ENCODE measurements at regions not wholly inside any gene's neighbourhood (a gene's known extent, or its start where the extent isn't known, plus 50 kb on each side); places are given as distances from the start of the nearest gene placed in this dataset.

DNA sequence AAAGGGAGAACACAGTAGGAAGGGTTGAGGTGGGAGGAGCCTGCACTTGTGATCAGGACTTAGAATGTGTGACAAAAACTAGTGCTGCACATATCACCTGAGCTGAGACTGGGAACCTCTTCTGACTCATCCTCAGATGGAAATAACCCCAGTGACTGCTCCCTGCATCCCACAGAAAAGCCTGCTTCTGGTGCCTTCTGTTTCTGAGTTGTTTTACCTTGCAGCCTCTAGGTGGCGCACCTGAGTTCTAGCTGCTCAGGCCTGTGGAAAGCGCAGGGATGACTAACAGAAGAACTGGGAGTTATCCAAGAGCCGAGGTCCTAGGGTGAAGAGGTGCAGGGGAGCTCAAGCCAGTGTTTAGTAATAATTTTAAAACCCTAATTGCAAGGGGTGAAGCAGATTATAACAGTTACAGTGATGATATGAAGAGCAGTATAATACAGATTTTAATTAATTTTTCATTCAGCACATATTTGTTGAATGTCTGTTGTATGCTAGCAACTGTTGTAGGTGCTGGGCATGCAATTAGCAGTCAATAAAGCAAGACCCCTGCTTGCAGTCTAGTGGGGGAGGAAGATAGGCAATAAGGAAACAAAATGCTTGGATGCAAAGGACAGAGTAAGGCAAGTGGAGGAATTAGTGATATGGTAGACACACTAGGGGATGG lies 302.5 kb downstream of the DHX35 start:
- Histone ChIP-seq H3K9ac (ENCODE audit: low read length) (no peak overlapping the region), H3F3A (ENCODE audit: insufficient read depth, low read length) (no peaks in the 10 kb centered on the region), H2AFZ (ENCODE audit: low read length) (no peak overlapping the region), H3K4me1 (ENCODE audit: insufficient read depth, low read length, severe bottlenecking) (no peaks in the 10 kb centered on the region), H4K20me1 (ENCODE audit: insufficient read depth, low read length) (no peaks in the 10 kb centered on the region), H3K27me3 (ENCODE audit: insufficient read depth, low read length) (no peaks in the 10 kb centered on the region), H3K9me2 (ENCODE audit: low read depth, low read length) (no peaks in the 10 kb centered on the region), H3K27ac (ENCODE audit: low read depth, low read length, poor library complexity, severe bottlenecking) (no peak overlapping the region), H3K36me3 (ENCODE audit: insufficient read depth, low read length) (no peaks in the 10 kb centered on the region), H3K79me2 (ENCODE audit: insufficient read depth, low read length) (no peaks in the 10 kb centered on the region), H3K4me2 (ENCODE audit: low read length) (no peak overlapping the region), H3K4me3 (ENCODE audit: low read depth, low read length, poor library complexity, severe bottlenecking) (no peak overlapping the region), H3K9me3 (ENCODE audit: low read length) (no peaks in the 10 kb centered on the region)
- TF ChIP-seq, protein P1, sequence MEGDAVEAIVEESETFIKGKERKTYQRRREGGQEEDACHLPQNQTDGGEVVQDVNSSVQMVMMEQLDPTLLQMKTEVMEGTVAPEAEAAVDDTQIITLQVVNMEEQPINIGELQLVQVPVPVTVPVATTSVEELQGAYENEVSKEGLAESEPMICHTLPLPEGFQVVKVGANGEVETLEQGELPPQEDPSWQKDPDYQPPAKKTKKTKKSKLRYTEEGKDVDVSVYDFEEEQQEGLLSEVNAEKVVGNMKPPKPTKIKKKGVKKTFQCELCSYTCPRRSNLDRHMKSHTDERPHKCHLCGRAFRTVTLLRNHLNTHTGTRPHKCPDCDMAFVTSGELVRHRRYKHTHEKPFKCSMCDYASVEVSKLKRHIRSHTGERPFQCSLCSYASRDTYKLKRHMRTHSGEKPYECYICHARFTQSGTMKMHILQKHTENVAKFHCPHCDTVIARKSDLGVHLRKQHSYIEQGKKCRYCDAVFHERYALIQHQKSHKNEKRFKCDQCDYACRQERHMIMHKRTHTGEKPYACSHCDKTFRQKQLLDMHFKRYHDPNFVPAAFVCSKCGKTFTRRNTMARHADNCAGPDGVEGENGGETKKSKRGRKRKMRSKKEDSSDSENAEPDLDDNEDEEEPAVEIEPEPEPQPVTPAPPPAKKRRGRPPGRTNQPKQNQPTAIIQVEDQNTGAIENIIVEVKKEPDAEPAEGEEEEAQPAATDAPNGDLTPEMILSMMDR (IDR thresholded peaks at IDR 0.05; ENCODE audit: low read length) = peak; percentile 88
- no peak for TF ChIP-seq EZH2 (IDR thresholded peaks at IDR 0.05; ENCODE audit: borderline replicate concordance, low read length)

DNA sequence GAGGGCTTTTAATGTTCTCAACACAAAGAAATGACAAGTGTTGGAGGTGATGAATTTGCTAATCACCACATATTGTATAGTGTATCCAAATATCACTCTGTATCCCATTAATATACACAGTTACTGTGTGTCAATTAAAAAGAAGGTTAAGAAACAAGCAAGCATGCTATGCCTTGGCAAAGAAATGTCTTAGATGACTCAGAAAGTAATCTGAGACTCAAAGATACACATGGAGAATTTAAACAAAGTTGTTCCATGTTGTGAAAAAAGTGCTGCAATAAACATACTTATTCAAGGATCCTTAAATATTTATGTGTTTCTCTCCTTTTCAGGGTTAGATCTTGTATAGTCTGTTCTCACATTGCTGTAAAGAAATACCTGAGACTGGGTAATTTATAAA lies 300.9 kb downstream of the DHX35 start:
- TF ChIP-seq, protein P1 (IDR thresholded peaks at IDR 0.05; ENCODE audit: low read length) = no peak
- no peak for TF ChIP-seq EZH2 (IDR thresholded peaks at IDR 0.05; ENCODE audit: borderline replicate concordance, low read length)
- H3K27ac ChIP-seq (ENCODE audit: low read depth, low read length, poor library complexity, severe bottlenecking) = no peak overlapping the region
- no peaks in the 10 kb centered on the region for H3K27me3 ChIP-seq (ENCODE audit: insufficient read depth, low read length)

DNA sequence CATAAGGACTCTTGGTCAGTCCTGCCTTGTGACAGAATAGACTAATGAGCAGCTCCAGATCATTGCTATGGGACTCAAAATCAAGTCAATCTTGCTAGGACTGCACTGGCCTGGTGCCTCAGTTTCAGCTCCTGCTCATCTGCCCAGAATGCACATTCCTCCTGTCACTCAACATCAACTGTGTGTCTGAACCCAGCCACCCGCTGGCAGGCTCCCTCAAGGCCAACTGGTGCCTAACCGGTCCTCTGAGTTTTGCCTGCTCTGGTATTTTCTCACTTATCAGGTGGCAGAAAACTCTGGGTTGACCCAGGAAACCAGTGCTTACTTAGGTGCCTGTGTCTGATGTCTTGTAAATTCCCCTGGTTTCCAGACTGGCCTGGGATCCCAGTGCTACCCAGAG lies 297.7 kb downstream of the DHX35 start:
- Histone ChIP-seq H2AFZ (ENCODE audit: low read length) (no peak overlapping the region), H3K4me1 (ENCODE audit: insufficient read depth, low read length, severe bottlenecking) (no peaks in the 10 kb centered on the region), H3K27ac (ENCODE audit: low read depth, low read length, poor library complexity, severe bottlenecking) (no peak overlapping the region), H3K9ac (ENCODE audit: low read length) (no peak overlapping the region), H3K36me3 (ENCODE audit: insufficient read depth, low read length) (no peaks in the 10 kb centered on the region), H3K4me2 (ENCODE audit: low read length) (no peak overlapping the region), H3K9me3 (ENCODE audit: low read length) (no peaks in the 10 kb centered on the region), H4K20me1 (ENCODE audit: insufficient read depth, low read length) (no peaks in the 10 kb centered on the region), H3K79me2 (ENCODE audit: insufficient read depth, low read length) (no peaks in the 10 kb centered on the region), H3F3A (ENCODE audit: insufficient read depth, low read length) (no peaks in the 10 kb centered on the region), H3K4me3 (ENCODE audit: low read depth, low read length, poor library complexity, severe bottlenecking) (no peak overlapping the region), H3K27me3 (ENCODE audit: insufficient read depth, low read length) (no peaks in the 10 kb centered on the region), H3K9me2 (ENCODE audit: low read depth, low read length) (no peaks in the 10 kb centered on the region)
- TF ChIP-seq, protein P1 (IDR thresholded peaks at IDR 0.05; ENCODE audit: low read length) = no peak
- no peak for TF ChIP-seq EZH2 (IDR thresholded peaks at IDR 0.05; ENCODE audit: borderline replicate concordance, low read length)

More for the DNA sequence above, 300.9 kb downstream of the DHX35 start:
- no peaks in the 10 kb centered on the region for H3K9me3 ChIP-seq (ENCODE audit: low read length)
- no peak overlapping the region for H3K4me2 ChIP-seq (ENCODE audit: low read length)
- no peak overlapping the region for H2AFZ ChIP-seq (ENCODE audit: low read length)
- no peaks in the 10 kb centered on the region for H3K9me2 ChIP-seq (ENCODE audit: low read depth, low read length)
- no peak overlapping the region for H3K9ac ChIP-seq (ENCODE audit: low read length)
- no peak overlapping the region for H3K4me3 ChIP-seq (ENCODE audit: low read depth, low read length, poor library complexity, severe bottlenecking)
- H3K4me1 ChIP-seq (ENCODE audit: insufficient read depth, low read length, severe bottlenecking) = no peaks in the 10 kb centered on the region
- no peaks in the 10 kb centered on the region for H3K79me2 ChIP-seq (ENCODE audit: insufficient read depth, low read length)
- H3F3A ChIP-seq (ENCODE audit: insufficient read depth, low read length) = no peaks in the 10 kb centered on the region
- no peaks in the 10 kb centered on the region for H3K36me3 ChIP-seq (ENCODE audit: insufficient read depth, low read length)
- no peaks in the 10 kb centered on the region for H4K20me1 ChIP-seq (ENCODE audit: insufficient read depth, low read length)
